ENCODE measurements at regions not wholly inside any gene's neighbourhood (a gene's known extent, or its start where the extent isn't known, plus 50 kb on each side); places are given as distances from the start of the nearest gene placed in this dataset.

DNA sequence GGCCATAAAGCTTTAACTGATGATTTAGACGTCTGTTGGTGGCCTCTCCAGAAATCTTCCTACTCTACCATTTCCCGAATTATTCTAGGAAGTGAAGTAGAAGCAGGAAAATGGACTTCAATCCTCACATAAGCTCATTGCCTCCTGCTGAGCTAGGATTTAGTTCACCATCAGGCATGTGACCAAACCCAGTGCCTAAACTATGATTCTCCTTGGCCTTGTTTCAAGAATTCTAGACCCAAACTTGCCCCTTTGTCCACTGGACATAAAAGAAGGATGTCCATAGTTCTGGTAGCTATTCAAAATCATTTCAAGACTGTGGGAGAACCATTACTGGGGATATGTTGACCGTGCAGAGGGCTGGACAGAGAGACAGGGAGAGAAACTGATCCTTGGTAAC lies 105.8 kb downstream of the C12orf50 start:
- H3K36me3 ChIP-seq: no peaks in the 10 kb centered on the region
- no peaks in the 10 kb centered on the region for H3K27me3 ChIP-seq (replicated peaks; ENCODE audit: insufficient read depth)
- no peak overlapping the region for H3K27ac ChIP-seq
- H3K4me1 ChIP-seq (replicated peaks): no peaks in the 10 kb centered on the region
- H3K9me3 ChIP-seq: no peaks in the 10 kb centered on the region
- no peak for TF ChIP-seq POLR2AphosphoS5 (IDR thresholded peaks at IDR 0.05)
- no peak for TF ChIP-seq POLR2A (IDR thresholded peaks at IDR 0.05)
- TF ChIP-seq, protein P1, sequence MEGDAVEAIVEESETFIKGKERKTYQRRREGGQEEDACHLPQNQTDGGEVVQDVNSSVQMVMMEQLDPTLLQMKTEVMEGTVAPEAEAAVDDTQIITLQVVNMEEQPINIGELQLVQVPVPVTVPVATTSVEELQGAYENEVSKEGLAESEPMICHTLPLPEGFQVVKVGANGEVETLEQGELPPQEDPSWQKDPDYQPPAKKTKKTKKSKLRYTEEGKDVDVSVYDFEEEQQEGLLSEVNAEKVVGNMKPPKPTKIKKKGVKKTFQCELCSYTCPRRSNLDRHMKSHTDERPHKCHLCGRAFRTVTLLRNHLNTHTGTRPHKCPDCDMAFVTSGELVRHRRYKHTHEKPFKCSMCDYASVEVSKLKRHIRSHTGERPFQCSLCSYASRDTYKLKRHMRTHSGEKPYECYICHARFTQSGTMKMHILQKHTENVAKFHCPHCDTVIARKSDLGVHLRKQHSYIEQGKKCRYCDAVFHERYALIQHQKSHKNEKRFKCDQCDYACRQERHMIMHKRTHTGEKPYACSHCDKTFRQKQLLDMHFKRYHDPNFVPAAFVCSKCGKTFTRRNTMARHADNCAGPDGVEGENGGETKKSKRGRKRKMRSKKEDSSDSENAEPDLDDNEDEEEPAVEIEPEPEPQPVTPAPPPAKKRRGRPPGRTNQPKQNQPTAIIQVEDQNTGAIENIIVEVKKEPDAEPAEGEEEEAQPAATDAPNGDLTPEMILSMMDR (IDR thresholded peaks at IDR 0.05): no peak
- H3K4me3 ChIP-seq: no peak overlapping the region
- intact Hi-C loops (cut with DNase I): no loop called here
- no peak for DNase-seq (ENCODE audit: low spot score)
- 75% methylated on average over 3 of the region's 3 CpGs for WGBS

DNA sequence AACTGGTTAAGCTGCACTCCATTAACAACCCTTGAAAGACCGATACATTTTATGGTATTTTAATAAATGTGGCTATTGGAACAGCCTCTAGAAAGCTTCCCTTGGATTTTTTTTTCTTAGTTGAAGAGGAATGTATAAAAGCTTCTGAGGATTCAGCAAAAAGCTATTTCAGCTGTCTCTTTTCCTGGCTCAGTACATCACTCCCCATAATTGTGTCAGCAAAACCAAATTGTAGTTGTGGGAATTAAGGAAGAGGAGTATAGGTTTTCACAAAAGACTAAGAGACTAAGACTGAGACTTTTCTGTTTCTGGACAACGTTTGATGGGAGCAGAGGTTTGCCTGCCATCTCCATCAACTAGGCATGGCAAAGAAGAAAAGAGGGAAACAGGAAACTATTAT lies 106.5 kb downstream of the C12orf50 start:
- no peak for TF ChIP-seq POLR2A (IDR thresholded peaks at IDR 0.05)
- TF ChIP-seq, protein P1 (IDR thresholded peaks at IDR 0.05): no peak
- no peak for TF ChIP-seq POLR2AphosphoS5 (IDR thresholded peaks at IDR 0.05)
- Histone ChIP-seq H3K4me1 (replicated peaks) (no peaks in the 10 kb centered on the region), H3K27ac (no peak overlapping the region), H3K4me3 (no peak overlapping the region), H3K27me3 (replicated peaks; ENCODE audit: insufficient read depth) (no peaks in the 10 kb centered on the region), H3K36me3 (no peaks in the 10 kb centered on the region), H3K9me3 (no peaks in the 10 kb centered on the region)
- intact Hi-C loops (cut with DNase I): no loop called here
- WGBS: 38% methylated on average over 2 of the region's 2 CpGs
- no peak for DNase-seq (ENCODE audit: low spot score)

DNA sequence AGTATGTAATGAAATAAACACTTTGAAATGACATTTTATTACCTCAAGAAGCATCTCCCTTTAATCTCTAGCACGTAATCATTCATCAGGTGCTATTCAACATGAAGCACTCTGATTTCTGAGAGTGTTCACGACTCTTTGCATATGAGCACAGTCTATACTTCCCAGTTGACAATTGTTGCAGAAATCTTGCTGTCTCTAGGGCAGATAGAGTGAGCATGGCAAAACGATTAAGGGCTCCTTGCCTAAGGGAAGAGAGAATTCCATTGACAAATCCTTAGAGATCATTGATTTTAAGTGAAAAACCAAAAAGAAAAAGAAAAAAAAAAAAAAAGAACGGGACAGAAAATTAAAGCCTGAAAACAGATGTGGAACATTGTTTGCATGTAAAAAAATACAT lies 107.6 kb downstream of the C12orf50 start:
- no peak for TF ChIP-seq POLR2A (IDR thresholded peaks at IDR 0.05)
- TF ChIP-seq, protein P1 (IDR thresholded peaks at IDR 0.05): no peak
- no peak for TF ChIP-seq POLR2AphosphoS5 (IDR thresholded peaks at IDR 0.05)
- no peaks in the 10 kb centered on the region for H3K27me3 ChIP-seq (replicated peaks; ENCODE audit: insufficient read depth)

DNA sequence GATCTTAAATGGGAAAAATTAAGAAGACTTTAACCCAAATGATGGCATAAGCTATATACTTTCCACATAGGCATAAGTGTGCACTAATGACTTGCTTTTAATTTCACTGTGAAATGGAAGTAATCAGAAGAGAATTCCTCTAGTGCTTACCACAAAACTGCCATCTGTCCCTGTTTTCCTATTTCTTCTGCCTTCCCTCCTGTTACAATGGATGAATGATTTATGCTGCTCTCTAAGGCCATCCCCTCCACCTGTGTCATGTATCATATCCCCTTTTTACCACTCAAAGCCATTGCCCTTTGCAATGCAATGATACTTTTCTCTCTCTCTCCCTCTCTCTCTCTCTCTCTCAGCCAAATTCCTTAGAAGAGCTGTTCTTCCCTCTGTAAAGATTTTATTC lies 109.1 kb downstream of the C12orf50 start:
- no peak overlapping the region for H3K27ac ChIP-seq
- H3K9me3 ChIP-seq: no peaks in the 10 kb centered on the region
- intact Hi-C loops (cut with DNase I): no loop called here
- H3K4me3 ChIP-seq: no peak overlapping the region
- no peaks in the 10 kb centered on the region for H3K27me3 ChIP-seq (replicated peaks; ENCODE audit: insufficient read depth)
- no peaks in the 10 kb centered on the region for H3K36me3 ChIP-seq
- TF ChIP-seq, protein P1 (IDR thresholded peaks at IDR 0.05): no peak
- TF ChIP-seq POLR2A (IDR thresholded peaks at IDR 0.05): no peak
- TF ChIP-seq POLR2AphosphoS5 (IDR thresholded peaks at IDR 0.05): no peak
- DNase-seq (ENCODE audit: low spot score): no peak
- no peaks in the 10 kb centered on the region for H3K4me1 ChIP-seq (replicated peaks)

More for the DNA sequence above, 107.6 kb downstream of the C12orf50 start:
- H3K4me3 ChIP-seq: no peak overlapping the region
- H3K4me1 ChIP-seq (replicated peaks): no peaks in the 10 kb centered on the region
- intact Hi-C loops (cut with DNase I): no loop called here
- WGBS: 45% methylated on average over 4 of the region's 4 CpGs
- H3K9me3 ChIP-seq: no peaks in the 10 kb centered on the region
- no peak overlapping the region for H3K27ac ChIP-seq
- DNase-seq (ENCODE audit: low spot score): no peak
- no peaks in the 10 kb centered on the region for H3K36me3 ChIP-seq

DNA sequence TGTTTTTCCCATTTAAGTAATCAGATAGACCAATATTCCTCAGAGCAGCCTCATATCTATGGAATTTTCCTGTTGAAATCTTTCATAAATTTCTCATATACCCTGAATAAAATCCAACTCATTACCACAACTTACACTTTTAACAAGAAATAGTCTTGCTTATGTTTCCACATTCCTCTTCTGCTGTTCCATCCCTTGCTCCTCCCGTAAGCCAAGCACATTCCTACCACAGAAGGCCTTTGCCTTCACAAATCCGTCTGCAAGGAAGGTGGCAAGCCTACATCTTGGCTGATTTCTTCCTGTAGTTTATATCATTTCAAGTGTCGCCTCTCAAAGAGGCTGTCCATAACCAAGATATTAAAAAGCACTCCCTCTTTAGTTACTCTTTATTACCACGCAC lies 127.7 kb downstream of the C12orf50 start:
- no peaks in the 10 kb centered on the region for H3K36me3 ChIP-seq
- intact Hi-C loops (cut with DNase I): no loop called here
- H3K9me3 ChIP-seq: no peaks in the 10 kb centered on the region
- H3K27me3 ChIP-seq (replicated peaks; ENCODE audit: insufficient read depth): no peaks in the 10 kb centered on the region
- DNase-seq (ENCODE audit: low spot score): no peak
- H3K4me3 ChIP-seq: no peak overlapping the region
- H3K4me1 ChIP-seq (replicated peaks): no peaks in the 10 kb centered on the region
- 86% methylated on average over 4 of the region's 4 CpGs for WGBS
- TF ChIP-seq POLR2AphosphoS5 (IDR thresholded peaks at IDR 0.05) (no peak), POLR2A (IDR thresholded peaks at IDR 0.05) (no peak)
- TF ChIP-seq, protein P1 (IDR thresholded peaks at IDR 0.05): no peak
- no peak overlapping the region for H3K27ac ChIP-seq

Data from prostate gland (tissue), 2 donors.